K562 (cell line): ENCODE measurements at regions not wholly inside any gene's neighbourhood (a gene's known extent, or its start where the extent isn't known, plus 50 kb on each side); places are given as distances from the start of the nearest gene placed in this dataset.
A peak's percentile ranks its signal among the peaks of the same experiment; 100 is the strongest.

Source experiments
- HEY1 ChIP-seq: fragments of 250-450 bp; sonication (Bioruptor Pico); IDR thresholded peaks from 2 replicates; pipeline ENCODE4 v1.5.0; 2020; ENCODE audit warnings: mild to moderate bottlenecking, moderate library complexity, borderline replicate concordance
- HIVEP1 ChIP-seq: fragments of 250-450 bp; sonication (Bioruptor Pico); IDR thresholded peaks from 2 replicates; pipeline ENCODE4 v1.4.0; 2020; ENCODE audit warnings: mild to moderate bottlenecking
- IRF2 ChIP-seq: sonication (generic); formaldehyde crosslinking; IDR thresholded peaks from 2 replicates; pipeline ENCODE4 v1.8.1; 2022; ENCODE audit warnings: mild to moderate bottlenecking, missing genetic modification reagents
- JUNB ChIP-seq: fragments of 450-650 bp; formaldehyde crosslinking; conservative IDR thresholded peaks from 2 replicates; pipeline ENCODE4 v1.4.0; 2020; ENCODE audit warnings: mild to moderate bottlenecking
- MED1 ChIP-seq: sonication (generic); formaldehyde crosslinking; IDR thresholded peaks from 2 replicates; pipeline ENCODE4 v1.8.1; 2023; ENCODE audit warnings: missing genetic modification reagents, borderline replicate concordance
- NR2C1 ChIP-seq, 2 experiments: fragments of 450-650 bp; IDR thresholded peaks; 2 replicates each; pipeline ENCODE4 v1.6.1; 2017; ENCODE audit warnings: mild to moderate bottlenecking in 2 of 2, antibody characterized with exemption in 1 of 2, inconsistent platforms in 1 of 2, missing compliant biosample characterization in 1 of 2, missing genetic modification characterization in 1 of 2
- OTX1 ChIP-seq: fragments of 450-650 bp; formaldehyde crosslinking; IDR thresholded peaks from 2 replicates; pipeline ENCODE4 v1.4.0; 2022; ENCODE audit warnings: mild to moderate bottlenecking
- PPARD ChIP-seq: fragments of 250-450 bp; sonication (Bioruptor Pico); IDR thresholded peaks from 2 replicates; pipeline ENCODE4 v1.8.0; 2022; ENCODE audit warnings: inconsistent platforms, mild to moderate bottlenecking, moderate library complexity
- ZNF134 ChIP-seq: fragments of 250-450 bp; sonication (Bioruptor Pico); conservative IDR thresholded peaks from 2 replicates; pipeline ENCODE4 v1.4.0; 2020
- ZNF282 ChIP-seq: sonication (generic); formaldehyde crosslinking; IDR thresholded peaks from 2 replicates; pipeline ENCODE4 v1.8.1; 2023; ENCODE audit warnings: missing genetic modification reagents
- ZNF347 ChIP-seq: fragments of 450-650 bp; formaldehyde crosslinking; IDR thresholded peaks from 2 replicates; pipeline ENCODE4 v1.4.0; 2020; ENCODE audit warnings: low read depth, mild to moderate bottlenecking, moderate library complexity
- ZNF408 ChIP-seq: fragments of 250-450 bp; sonication (Bioruptor Pico); IDR thresholded peaks from 2 replicates; pipeline ENCODE4 v1.4.0; 2020; ENCODE audit warnings: low read depth, mild to moderate bottlenecking, moderate library complexity
- ZNF584 ChIP-seq: fragments of 200-800 bp; sonication (Bioruptor generic); IDR thresholded peaks from 2 replicates; pipeline ENCODE4 v1.6.1; 2016; ENCODE audit warnings: low read depth, mild to moderate bottlenecking, missing genetic modification characterization, missing compliant biosample characterization
- ZNF696 ChIP-seq: fragments of 250-450 bp; sonication (Bioruptor Pico); conservative IDR thresholded peaks from 2 replicates; pipeline ENCODE4 v1.4.0; 2020; ENCODE audit warnings: mild to moderate bottlenecking, moderate library complexity
- TF ChIP-seq, protein P1 (sequence below): fragments of 450-650 bp; formaldehyde crosslinking; IDR thresholded peaks from 2 replicates; pipeline ENCODE4 v1.4.0; 2022; ENCODE audit warnings: missing genetic modification characterization
- TF ChIP-seq, protein P2 (sequence below): sonication (generic); formaldehyde crosslinking; IDR thresholded peaks from 2 replicates; pipeline ENCODE4 v1.8.1; 2023; ENCODE audit warnings: mild to moderate bottlenecking, missing genetic modification reagents
- TF ChIP-seq, protein P3 (sequence below): fragments of 250-450 bp; sonication (Bioruptor Pico); IDR thresholded peaks from 2 replicates; pipeline ENCODE4 v1.4.0; 2020; ENCODE audit warnings: mild to moderate bottlenecking, moderate library complexity
- TF ChIP-seq, protein P4 (sequence below): fragments of 250-450 bp; sonication (Bioruptor Pico); IDR thresholded peaks from 2 replicates; pipeline ENCODE4 v1.8.0; 2022; ENCODE audit warnings: moderate library complexity, mild to moderate bottlenecking, inconsistent platforms
- TF ChIP-seq, protein P5 (sequence below): fragments of 250-450 bp; sonication (Bioruptor Pico); IDR thresholded peaks from 2 replicates; pipeline ENCODE4 v1.4.0; 2020; ENCODE audit warnings: borderline replicate concordance

DNA sequence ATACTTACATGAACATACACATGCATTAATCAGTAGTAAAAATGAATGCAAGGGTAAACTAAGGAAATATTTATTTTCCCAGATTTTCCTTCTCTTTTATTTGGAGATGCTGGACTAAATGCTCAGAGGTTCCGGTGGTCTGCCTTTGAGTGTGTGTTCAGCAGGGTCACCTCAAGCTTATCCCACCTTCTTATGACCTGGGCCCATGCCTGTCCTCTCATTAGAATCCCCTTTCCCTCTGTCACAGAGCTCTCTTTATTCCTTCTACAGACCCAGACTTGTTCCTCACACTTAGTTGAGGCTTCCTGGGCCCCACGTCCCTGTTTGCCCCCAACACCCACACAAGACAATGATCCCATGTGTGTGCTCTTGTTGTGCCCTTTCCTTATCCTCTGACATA lies 61.6 kb upstream of the TOP3B start (continued):
- TF ChIP-seq HEY1 (CRISPR knock-in tag) (no peak), JUNB (CRISPR knock-in tag) (0 out of 2 replicates have a peak, but pooled peaks have one; percentile 16), ZNF347 (CRISPR knock-in tag) (no peak), HIVEP1 (CRISPR knock-in tag) (0 out of 2 replicates have a peak, but pooled peaks have one; percentile 8), MED1 (CRISPR knock-in tag) (no peak), ZNF134 (CRISPR knock-in tag) (0 out of 2 replicates have a peak, but pooled peaks have one; percentile 33), ZNF408 (CRISPR knock-in tag) (peak; percentile 14; the same call in 1 of the 2 replicates), PPARD (CRISPR knock-in tag) (0 out of 2 replicates have a peak, but pooled peaks have one; percentile 29), ZNF584 (CRISPR knock-in tag) (no peak), IRF2 (CRISPR knock-in tag) (0 out of 2 replicates have a peak, but pooled peaks have one; percentile 77), OTX1 (peak; percentile 56; the same call in 1 of the 2 replicates), NR2C1 (IDR thresholded peaks at IDR 0.05) (no peak), NR2C1 (tag; IDR thresholded peaks at IDR 0.05) (no peak), ZNF696 (CRISPR knock-in tag) (0 out of 2 replicates have a peak, but pooled peaks have one; percentile 15), ZNF282 (CRISPR knock-in tag) (no peak)
- TF ChIP-seq, protein P1, sequence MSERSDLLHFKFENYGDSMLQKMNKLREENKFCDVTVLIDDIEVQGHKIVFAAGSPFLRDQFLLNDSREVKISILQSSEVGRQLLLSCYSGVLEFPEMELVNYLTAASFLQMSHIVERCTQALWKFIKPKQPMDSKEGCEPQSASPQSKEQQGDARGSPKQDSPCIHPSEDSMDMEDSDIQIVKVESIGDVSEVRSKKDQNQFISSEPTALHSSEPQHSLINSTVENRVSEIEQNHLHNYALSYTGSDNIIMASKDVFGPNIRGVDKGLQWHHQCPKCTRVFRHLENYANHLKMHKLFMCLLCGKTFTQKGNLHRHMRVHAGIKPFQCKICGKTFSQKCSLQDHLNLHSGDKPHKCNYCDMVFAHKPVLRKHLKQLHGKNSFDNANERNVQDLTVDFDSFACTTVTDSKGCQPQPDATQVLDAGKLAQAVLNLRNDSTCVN: peak; percentile 60; the same call in 1 of the 2 replicates
- TF ChIP-seq, protein P2, sequence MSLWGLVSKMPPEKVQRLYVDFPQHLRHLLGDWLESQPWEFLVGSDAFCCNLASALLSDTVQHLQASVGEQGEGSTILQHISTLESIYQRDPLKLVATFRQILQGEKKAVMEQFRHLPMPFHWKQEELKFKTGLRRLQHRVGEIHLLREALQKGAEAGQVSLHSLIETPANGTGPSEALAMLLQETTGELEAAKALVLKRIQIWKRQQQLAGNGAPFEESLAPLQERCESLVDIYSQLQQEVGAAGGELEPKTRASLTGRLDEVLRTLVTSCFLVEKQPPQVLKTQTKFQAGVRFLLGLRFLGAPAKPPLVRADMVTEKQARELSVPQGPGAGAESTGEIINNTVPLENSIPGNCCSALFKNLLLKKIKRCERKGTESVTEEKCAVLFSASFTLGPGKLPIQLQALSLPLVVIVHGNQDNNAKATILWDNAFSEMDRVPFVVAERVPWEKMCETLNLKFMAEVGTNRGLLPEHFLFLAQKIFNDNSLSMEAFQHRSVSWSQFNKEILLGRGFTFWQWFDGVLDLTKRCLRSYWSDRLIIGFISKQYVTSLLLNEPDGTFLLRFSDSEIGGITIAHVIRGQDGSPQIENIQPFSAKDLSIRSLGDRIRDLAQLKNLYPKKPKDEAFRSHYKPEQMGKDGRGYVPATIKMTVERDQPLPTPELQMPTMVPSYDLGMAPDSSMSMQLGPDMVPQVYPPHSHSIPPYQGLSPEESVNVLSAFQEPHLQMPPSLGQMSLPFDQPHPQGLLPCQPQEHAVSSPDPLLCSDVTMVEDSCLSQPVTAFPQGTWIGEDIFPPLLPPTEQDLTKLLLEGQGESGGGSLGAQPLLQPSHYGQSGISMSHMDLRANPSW: no peak
- TF ChIP-seq, protein P3, sequence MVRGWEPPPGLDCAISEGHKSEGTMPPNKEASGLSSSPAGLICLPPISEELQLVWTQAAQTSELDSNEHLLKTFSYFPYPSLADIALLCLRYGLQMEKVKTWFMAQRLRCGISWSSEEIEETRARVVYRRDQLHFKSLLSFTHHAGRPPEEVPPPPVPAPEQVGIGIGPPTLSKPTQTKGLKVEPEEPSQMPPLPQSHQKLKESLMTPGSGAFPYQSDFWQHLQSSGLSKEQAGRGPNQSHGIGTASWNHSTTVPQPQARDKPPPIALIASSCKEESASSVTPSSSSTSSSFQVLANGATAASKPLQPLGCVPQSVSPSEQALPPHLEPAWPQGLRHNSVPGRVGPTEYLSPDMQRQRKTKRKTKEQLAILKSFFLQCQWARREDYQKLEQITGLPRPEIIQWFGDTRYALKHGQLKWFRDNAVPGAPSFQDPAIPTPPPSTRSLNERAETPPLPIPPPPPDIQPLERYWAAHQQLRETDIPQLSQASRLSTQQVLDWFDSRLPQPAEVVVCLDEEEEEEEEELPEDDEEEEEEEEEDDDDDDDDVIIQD (CRISPR knock-in tag): 0 out of 2 replicates have a peak, but pooled peaks have one; percentile 33
- TF ChIP-seq, protein P4, sequence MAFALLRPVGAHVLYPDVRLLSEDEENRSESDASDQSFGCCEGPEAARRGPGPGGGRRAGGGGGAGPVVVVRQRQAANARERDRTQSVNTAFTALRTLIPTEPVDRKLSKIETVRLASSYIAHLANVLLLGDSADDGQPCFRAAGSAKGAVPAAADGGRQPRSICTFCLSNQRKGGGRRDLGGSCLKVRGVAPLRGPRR (CRISPR knock-in tag): 0 out of 2 replicates have a peak, but pooled peaks have one; percentile 72
- TF ChIP-seq, protein P5, sequence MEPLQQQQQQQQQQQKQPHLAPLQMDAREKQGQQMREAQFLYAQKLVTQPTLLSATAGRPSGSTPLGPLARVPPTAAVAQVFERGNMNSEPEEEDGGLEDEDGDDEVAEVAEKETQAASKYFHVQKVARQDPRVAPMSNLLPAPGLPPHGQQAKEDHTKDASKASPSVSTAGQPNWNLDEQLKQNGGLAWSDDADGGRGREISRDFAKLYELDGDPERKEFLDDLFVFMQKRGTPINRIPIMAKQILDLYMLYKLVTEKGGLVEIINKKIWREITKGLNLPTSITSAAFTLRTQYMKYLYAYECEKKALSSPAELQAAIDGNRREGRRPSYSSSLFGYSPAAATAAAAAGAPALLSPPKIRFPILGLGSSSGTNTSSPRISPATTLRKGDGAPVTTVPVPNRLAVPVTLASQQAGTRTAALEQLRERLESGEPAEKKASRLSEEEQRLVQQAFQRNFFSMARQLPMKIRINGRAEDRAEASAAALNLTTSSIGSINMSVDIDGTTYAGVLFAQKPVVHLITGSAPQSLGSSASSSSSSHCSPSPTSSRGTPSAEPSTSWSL: 0 out of 2 replicates have a peak, but pooled peaks have one; percentile 55
